SK-N-SH treated with all-trans-retinoic acid at 6 μM for 48 hours (cell line): ENCODE measurements at regions not wholly inside any gene's neighbourhood (a gene's known extent, or its start where the extent isn't known, plus 50 kb on each side); places are given as distances from the start of the nearest gene placed in this dataset.

Source experiments
- ATAC-seq: fragments of 200-7000 bp; cut with Tn5 transposase; 3 replicates; pipeline ENCODE4 v1.9.1; 2020; ENCODE audit warnings: mild to moderate bottlenecking, moderate library complexity
- ARNTL ChIP-seq: fragments of 450-650 bp; formaldehyde crosslinking; IDR thresholded peaks from 2 replicates; pipeline ENCODE4 v1.5.0; 2020; ENCODE audit warnings: low read depth, mild to moderate bottlenecking, moderate library complexity, borderline replicate concordance
- BACH2 ChIP-seq: fragments of 250-450 bp; sonication (Bioruptor Pico); IDR thresholded peaks from 2 replicates; pipeline ENCODE4 v1.9.0; 2021; ENCODE audit warnings: mild to moderate bottlenecking, borderline replicate concordance
- CREB5 ChIP-seq: fragments of 250-450 bp; sonication (Bioruptor Pico); IDR thresholded peaks from 2 replicates; pipeline ENCODE4 v1.5.1; 2020; ENCODE audit warnings: low read depth, mild to moderate bottlenecking, moderate library complexity
- CSDC2 ChIP-seq: fragments of 250-450 bp; sonication (Bioruptor Pico); IDR thresholded peaks from 2 replicates; pipeline ENCODE4 v1.5.0; 2020; ENCODE audit warnings: mild to moderate bottlenecking, moderate library complexity
- CSRNP3 ChIP-seq: fragments of 250-450 bp; sonication (Bioruptor Pico); IDR thresholded peaks from 2 replicates; pipeline ENCODE4 v1.5.1; 2021; ENCODE audit warnings: mild to moderate bottlenecking, moderate library complexity
- ESRRG ChIP-seq: fragments of 250-450 bp; sonication (Bioruptor Pico); IDR thresholded peaks from 2 replicates; pipeline ENCODE4 v1.6.1; 2021; ENCODE audit warnings: mild to moderate bottlenecking
- GLIS3 ChIP-seq: fragments of 250-450 bp; sonication (Bioruptor Pico); IDR thresholded peaks from 2 replicates; pipeline ENCODE4 v1.5.0; 2020; ENCODE audit warnings: mild to moderate bottlenecking, moderate library complexity
- ISL1 ChIP-seq: fragments of 250-450 bp; sonication (Bioruptor Pico); IDR thresholded peaks from 2 replicates; pipeline ENCODE4 v2.1.2; 2022; ENCODE audit warnings: mild to moderate bottlenecking, moderate library complexity
- OSR1 ChIP-seq: fragments of 250-450 bp; sonication (Bioruptor Pico); IDR thresholded peaks from 2 replicates; pipeline ENCODE4 v1.8.0; 2022; ENCODE audit warnings: moderate library complexity, mild to moderate bottlenecking, inconsistent platforms
- PATZ1 ChIP-seq: fragments of 250-450 bp; sonication (Bioruptor Pico); IDR thresholded peaks from 2 replicates; pipeline ENCODE4 v1.8.0; 2020; ENCODE audit warnings: mild to moderate bottlenecking, moderate library complexity, borderline replicate concordance
- POU6F1 ChIP-seq: fragments of 250-450 bp; sonication (Bioruptor Pico); IDR thresholded peaks from 2 replicates; pipeline ENCODE4 v1.8.0; 2021; ENCODE audit warnings: low read depth, mild to moderate bottlenecking, moderate library complexity, borderline replicate concordance
- PPARA ChIP-seq: fragments of 250-450 bp; sonication (Bioruptor Pico); IDR thresholded peaks from 2 replicates; pipeline ENCODE4 v1.5.0; 2020; ENCODE audit warnings: mild to moderate bottlenecking, borderline replicate concordance
- RARB ChIP-seq: fragments of 250-450 bp; sonication (Bioruptor Pico); IDR thresholded peaks from 2 replicates; pipeline ENCODE4 v1.8.0; 2021; ENCODE audit warnings: mild to moderate bottlenecking, moderate library complexity
- SNAI2 ChIP-seq: fragments of 250-450 bp; sonication (Bioruptor Pico); IDR thresholded peaks from 2 replicates; pipeline ENCODE4 v1.5.0; 2020; ENCODE audit warnings: mild to moderate bottlenecking, moderate library complexity
- TCF4 ChIP-seq: fragments of 250-450 bp; sonication (Bioruptor Pico); IDR thresholded peaks from 2 replicates; pipeline ENCODE4 v1.8.0; 2021; ENCODE audit warnings: mild to moderate bottlenecking, moderate library complexity, borderline replicate concordance
- TOX ChIP-seq: fragments of 250-450 bp; sonication (Bioruptor Pico); IDR thresholded peaks from 2 replicates; pipeline ENCODE4 v1.8.0; 2021; ENCODE audit warnings: mild to moderate bottlenecking, moderate library complexity, borderline replicate concordance
- TSHZ2 ChIP-seq: fragments of 250-450 bp; sonication (Bioruptor Pico); IDR thresholded peaks from 2 replicates; pipeline ENCODE4 v1.5.0; 2020; ENCODE audit warnings: mild to moderate bottlenecking, moderate library complexity
- ZC3H10 ChIP-seq: fragments of 250-450 bp; sonication (Bioruptor Pico); IDR thresholded peaks from 2 replicates; pipeline ENCODE4 v1.5.1; 2021; ENCODE audit warnings: mild to moderate bottlenecking, moderate library complexity
- ZFP3 ChIP-seq: fragments of 250-450 bp; sonication (Bioruptor Pico); IDR thresholded peaks from 2 replicates; pipeline ENCODE4 v1.5.0; 2020; ENCODE audit warnings: mild to moderate bottlenecking, moderate library complexity
- ZFP30 ChIP-seq: fragments of 450-650 bp; formaldehyde crosslinking; IDR thresholded peaks from 2 replicates; pipeline ENCODE4 v1.5.0; 2022; ENCODE audit warnings: mild to moderate bottlenecking, moderate library complexity
- ZNF565 ChIP-seq: fragments of 450-650 bp; formaldehyde crosslinking; conservative IDR thresholded peaks from 2 replicates; pipeline ENCODE4 v1.5.0; 2020; ENCODE audit warnings: low read depth, mild to moderate bottlenecking, moderate library complexity
- ZNF70 ChIP-seq: fragments of 450-650 bp; formaldehyde crosslinking; IDR thresholded peaks from 2 replicates; pipeline ENCODE4 v1.5.0; 2020; ENCODE audit warnings: mild to moderate bottlenecking, moderate library complexity

- ATAC-seq = no peak
- TF ChIP-seq SNAI2 (CRISPR knock-in tag) (no peak), CREB5 (CRISPR knock-in tag) (no peak), PPARA (CRISPR knock-in tag) (no peak), ARNTL (CRISPR knock-in tag) (no peak), CSDC2 (no peak), ZFP3 (CRISPR knock-in tag) (no peak), GLIS3 (no peak)
Observed at GRCh38 chr17:83152227-83152744, 72.9 kb downstream of the METRNL start.

- no peak for ATAC-seq
- TF ChIP-seq ZFP30 (CRISPR knock-in tag) (no peak), ESRRG (CRISPR knock-in tag) (no peak), SNAI2 (CRISPR knock-in tag) (no peak), CSRNP3 (no peak), ISL1 (CRISPR knock-in tag) (no peak), RARB (CRISPR knock-in tag) (no peak), PATZ1 (CRISPR knock-in tag) (no peak), POU6F1 (CRISPR knock-in tag) (no peak), OSR1 (CRISPR knock-in tag) (no peak), TSHZ2 (no peak), CSDC2 (no peak), GLIS3 (no peak), ZC3H10 (CRISPR knock-in tag) (no peak)
Observed at GRCh38 chr17:83152745-83153611, 73.6 kb downstream of the METRNL start.

- no peak for ATAC-seq
- no peak for TF ChIP-seq BACH2 (CRISPR knock-in tag)
- no peak for TF ChIP-seq TOX (CRISPR knock-in tag)
- no peak for TF ChIP-seq CSDC2
- no peak for TF ChIP-seq ESRRG (CRISPR knock-in tag)
- TF ChIP-seq ISL1 (CRISPR knock-in tag) = no peak
- TF ChIP-seq CSRNP3 = no peak
- no peak for TF ChIP-seq ZC3H10 (CRISPR knock-in tag)
- TF ChIP-seq GLIS3 = no peak
- TF ChIP-seq PATZ1 (CRISPR knock-in tag) = no peak
- TF ChIP-seq ZNF70 (CRISPR knock-in tag) = no peak
- no peak for TF ChIP-seq ZNF565 (CRISPR knock-in tag)
- TF ChIP-seq RARB (CRISPR knock-in tag) = no peak
- no peak for TF ChIP-seq ZFP3 (CRISPR knock-in tag)
- TF ChIP-seq TCF4 (CRISPR knock-in tag) = no peak
Observed at GRCh38 chr17:83153681-83154310, 74.4 kb downstream of the METRNL start.
